Body of pancreas (tissue), 4 donors: ENCODE measurements at regions not wholly inside any gene's neighbourhood (a gene's known extent, or its start where the extent isn't known, plus 50 kb on each side); places are given as distances from the start of the nearest gene placed in this dataset.

Source experiments
- CTCF ChIP-seq, 7 experiments: fragments of 450-650 bp in 4 of 7; fragments of 200-600 bp in 3 of 7; sonication (generic) in 3 of 7; IDR thresholded peaks; one replicate each; pipeline ENCODE4 v1.5.1; 2016 to 2019; ENCODE audit warnings: antibody characterized with exemption in 7 of 7
- POLR2A ChIP-seq, 3 donors: fragments of 450-650 bp; IDR thresholded peaks; one replicate each; pipeline ENCODE4 v1.6.1; 2016; ENCODE audit warnings: antibody characterized with exemption in 3 of 3, mild to moderate bottlenecking in 2 of 3

DNA sequence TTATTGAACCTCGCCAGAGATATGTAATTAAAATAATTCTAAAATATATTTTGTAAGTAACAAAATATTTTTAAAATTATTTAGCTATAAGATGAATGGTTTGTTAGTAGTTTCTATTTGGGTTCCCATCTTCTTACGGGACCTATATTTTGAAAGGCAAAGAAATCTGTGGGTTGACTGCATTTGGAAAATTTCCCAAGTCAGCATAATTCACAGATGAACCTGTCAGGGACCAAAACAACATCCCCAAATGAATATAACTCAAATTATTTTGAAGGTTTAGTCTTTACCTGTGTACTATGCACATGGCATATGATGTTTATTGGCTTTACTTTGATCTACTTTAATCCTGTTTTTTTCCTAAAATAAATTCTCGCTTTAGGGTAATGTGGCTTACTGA, 607.4 kb upstream of the JAG1 start:
- TF ChIP-seq CTCF (IDR thresholded peaks at IDR 0.05) (no peak), POLR2A (IDR thresholded peaks at IDR 0.05) (no peak)
